Caco-2 (cell line): ENCODE measurements at regions not wholly inside any gene's neighbourhood (a gene's known extent, or its start where the extent isn't known, plus 50 kb on each side); places are given as distances from the start of the nearest gene placed in this dataset.

Experiments
- BruUV-seq: library from RNA; stranded (reverse); fragments of 400-500 nt; replicated peaks from 2 replicates; lab custom pipeline; 2021; lab: Mats Ljungman, UMichigan
- CTCF ChIA-PET: fragments of 300-600 bp; sonication (Branson Sonifier 250); formaldehyde crosslinking; loops from one replicate; lab custom pipeline; 2022; ENCODE audit warnings: antibody characterized with exemption; lab: Charles Lee
- POLR2A ChIA-PET: fragments of 300-600 bp; sonication (Branson Sonifier 250); formaldehyde crosslinking; loops from one replicate; lab custom pipeline; 2022; ENCODE audit warnings: antibody characterized with exemption; lab: Charles Lee
- DNase-seq, 2 experiments: peaks; one replicate each; pipeline versions ENCODE4 v3.0.0 to v3.0.0-alpha.2; 2020 to 2022
- H3K27me3 ChIP-seq: replicated peaks from 2 replicates; pipeline ENCODE4 v1.6.0; 2011; ENCODE audit warnings: low read length; ENCODE audit not compliant: control insufficient read depth, insufficient read depth
- H3K36me3 ChIP-seq: 2 replicates; pipeline ENCODE4 v1.5.1; 2011; ENCODE audit warnings: low read length; ENCODE audit not compliant: control insufficient read depth, insufficient read depth
- H3K4me1 ChIP-seq: fragments of 250-450 bp; sonication (Bioruptor Pico); 2 replicates; pipeline ENCODE4 v1.5.1; 2020; ENCODE audit warnings: mild to moderate bottlenecking
- H3K4me3 ChIP-seq: 2 replicates; pipeline ENCODE4 v1.5.1; 2011; ENCODE audit warnings: low read depth, mild to moderate bottlenecking, control low read depth, low read length
- H3K9me3 ChIP-seq: fragments of 250-450 bp; sonication (Bioruptor Pico); 2 replicates; pipeline ENCODE4 v1.5.1; 2020; ENCODE audit warnings: mild to moderate bottlenecking, moderate library complexity
- H3K27ac Mint-ChIP-seq: one replicate; pipeline ENCODE4 v1.8.0; 2022; ENCODE audit warnings: mixed read lengths; ENCODE audit not compliant: unreplicated experiment
- H3K27me3 Mint-ChIP-seq: one replicate; pipeline ENCODE4 v1.8.0; 2022; ENCODE audit warnings: mixed read lengths; ENCODE audit not compliant: insufficient read depth, unreplicated experiment
- H3K36me3 Mint-ChIP-seq: one replicate; pipeline ENCODE4 v1.8.0; 2022; ENCODE audit warnings: mild to moderate bottlenecking, mixed read lengths; ENCODE audit not compliant: insufficient read depth, unreplicated experiment
- H3K4me1 Mint-ChIP-seq: one replicate; pipeline ENCODE4 v1.8.0; 2022; ENCODE audit warnings: low read depth, mixed read lengths; ENCODE audit not compliant: unreplicated experiment
- H3K4me3 Mint-ChIP-seq: one replicate; pipeline ENCODE4 v1.8.0; 2022; ENCODE audit warnings: mild to moderate bottlenecking, moderate library complexity, mixed read lengths; ENCODE audit not compliant: unreplicated experiment
- H3K9me3 Mint-ChIP-seq: one replicate; pipeline ENCODE4 v1.8.0; 2022; ENCODE audit warnings: mixed read lengths; ENCODE audit not compliant: unreplicated experiment
- CTCF ChIP-seq, 2 experiments: fragments of 200-600 bp in 1 of 2; IDR thresholded peaks; 1 replicate in 1 of 2; 2 replicates in 1 of 2; pipeline versions ENCODE4 v1.5.1 to v1.8.0; 2011 to 2022; ENCODE audit warnings: antibody characterized with exemption in 1 of 2, control low read depth in 1 of 2, inconsistent platforms in 1 of 2, low read depth in 1 of 2, low read length in 1 of 2, mild to moderate bottlenecking in 1 of 2, moderate library complexity in 1 of 2; ENCODE audit not compliant: insufficient read depth in 1 of 2, severe bottlenecking in 1 of 2, unreplicated experiment in 1 of 2
- intact Hi-C: fragments of 100-400 bp; cut with micrococcal nuclease; formaldehyde crosslinking; loops from one replicate; pipeline ENCODE4 v1.10.0; 2022; ENCODE audit not compliant: unreplicated experiment

GRCh38 chr10:77716458-77717317 lies 79.1 kb upstream of the KCNMA1 start:
- no peaks in the 10 kb centered on the region for H3K4me1 Mint-ChIP-seq
- intact Hi-C loops, result no loop called here
- POLR2A ChIA-PET, result interaction anchor here (0.6 kb wide), 1 partner anchor 54 kb away, joined by 3 read pairs; no protein-coding TSS in a partner anchor
- CTCF ChIA-PET, result interaction anchor here (1.8 kb wide), 1 partner anchor 40 kb away, joined by 14 read pairs; no protein-coding TSS in a partner anchor
- Histone ChIP-seq H3K4me1 (peaks cover under 1% of the 10 kb centered on the region; the same call in 1 of the 2 replicates), H3K27me3 (no peaks in the 10 kb centered on the region), H3K4me3 (no peak overlapping the region), H3K36me3 (no peaks in the 10 kb centered on the region; the same call in 1 of the 2 replicates), H3K9me3 (no peaks in the 10 kb centered on the region)
- H3K27me3 Mint-ChIP-seq, result no peaks in the 10 kb centered on the region
- no TSS peak for BruUV-seq
- no peak for DNase-seq
- H3K27ac Mint-ChIP-seq, result no peak overlapping the region
- H3K4me3 Mint-ChIP-seq, result no peak overlapping the region
- H3K36me3 Mint-ChIP-seq, result no peaks in the 10 kb centered on the region
- no peaks in the 10 kb centered on the region for H3K9me3 Mint-ChIP-seq
- TF ChIP-seq CTCF (IDR thresholded peaks at IDR 0.05; ENCODE audit: insufficient read depth in 1 of 2, low read depth in 1 of 2, low read length in 1 of 2, severe bottlenecking in 1 of 2, unreplicated experiment in 1 of 2), result no peak

GRCh38 chr10:77715536-77715935 lies 77.9 kb upstream of the KCNMA1 start:
- H3K27me3 Mint-ChIP-seq, result no peaks in the 10 kb centered on the region

More at GRCh38 chr10:77715536-77715935, 77.9 kb upstream of the KCNMA1 start:
- POLR2A ChIA-PET, result interaction anchor here (0.6 kb wide), 1 partner anchor 55 kb away, joined by 3 read pairs; no protein-coding TSS in a partner anchor
- no TSS peak for BruUV-seq
- CTCF ChIA-PET, result interaction anchor here (0.7 kb wide), 1 partner anchor 45 kb away, joined by 3 read pairs; no protein-coding TSS in a partner anchor
- intact Hi-C loops, result loop anchor here (1.0 kb wide), 1 partner anchor 41 kb away; no protein-coding TSS in a partner anchor
- Histone ChIP-seq H3K36me3 (no peaks in the 10 kb centered on the region; the same call in 1 of the 2 replicates), H3K27me3 (no peaks in the 10 kb centered on the region), H3K9me3 (no peaks in the 10 kb centered on the region), H3K4me3 (no peak overlapping the region), H3K4me1 (peaks cover 10% of the 10 kb centered on the region; the same call in 1 of the 2 replicates)
- Mint-ChIP-seq H3K27ac (no peak overlapping the region), H3K4me1 (no peaks in the 10 kb centered on the region), H3K36me3 (no peaks in the 10 kb centered on the region), H3K9me3 (no peaks in the 10 kb centered on the region), H3K4me3 (no peak overlapping the region)
- DNase-seq, result no peak
- TF ChIP-seq CTCF (IDR thresholded peaks at IDR 0.05; ENCODE audit: insufficient read depth in 1 of 2, low read depth in 1 of 2, low read length in 1 of 2, severe bottlenecking in 1 of 2, unreplicated experiment in 1 of 2), result no peak
